Karpas-422 (cell line): ENCODE measurements at regions not wholly inside any gene's neighbourhood (a gene's known extent, or its start where the extent isn't known, plus 50 kb on each side); places are given as distances from the start of the nearest gene placed in this dataset.

Source experiments
- DNase-seq: peaks from one replicate; pipeline ENCODE4 v3.0.0-alpha.2; 2015
- H2AFZ ChIP-seq: fragments of 200-600 bp; sonication (generic); 2 replicates; pipeline ENCODE4 v1.6.1; 2014; ENCODE audit warnings: antibody characterized with exemption, low read length, mixed read lengths
- H3K27ac ChIP-seq: fragments of 200-600 bp; sonication (generic); 2 replicates; pipeline ENCODE4 v1.5.1; 2014; ENCODE audit warnings: mild to moderate bottlenecking, low read length, moderate library complexity
- H3K27me3 ChIP-seq: fragments of 200-600 bp; sonication (generic); 2 replicates; pipeline ENCODE4 v1.6.1; 2014; ENCODE audit warnings: low read length, mixed read lengths
- H3K36me3 ChIP-seq: fragments of 200-600 bp; sonication (generic); 2 replicates; pipeline ENCODE4 v1.6.1; 2014; ENCODE audit warnings: low read length, mixed read lengths; ENCODE audit not compliant: insufficient read depth
- H3K4me1 ChIP-seq: fragments of 200-600 bp; sonication (generic); 2 replicates; pipeline ENCODE4 v1.6.1; 2014; ENCODE audit warnings: mild to moderate bottlenecking, low read length, mixed read lengths
- H3K4me2 ChIP-seq: fragments of 200-600 bp; sonication (generic); 2 replicates; pipeline ENCODE4 v1.6.1; 2014; ENCODE audit warnings: low read length, low read depth, mild to moderate bottlenecking; ENCODE audit not compliant: poor library complexity, severe bottlenecking
- H3K4me3 ChIP-seq: fragments of 200-600 bp; sonication (generic); 2 replicates; pipeline ENCODE4 v1.5.1; 2014; ENCODE audit warnings: mild to moderate bottlenecking, antibody characterized with exemption, low read length, mixed read lengths
- H3K79me2 ChIP-seq: fragments of 200-600 bp; sonication (generic); 2 replicates; pipeline ENCODE4 v1.6.1; 2014; ENCODE audit warnings: mild to moderate bottlenecking, low read length, mixed read lengths
- H3K9ac ChIP-seq: fragments of 200-600 bp; sonication (generic); 2 replicates; pipeline ENCODE4 v1.6.0; 2014; ENCODE audit warnings: low read length
- H3K9me2 ChIP-seq: fragments of 200-600 bp; sonication (generic), shearing (Covaris generic); replicated peaks from 2 replicates; pipeline ENCODE4 v1.6.0; 2014; ENCODE audit warnings: mild to moderate bottlenecking, low read length, moderate library complexity; ENCODE audit not compliant: insufficient read depth
- H3K9me3 ChIP-seq: fragments of 300-700, 200-600 bp; sonication (generic); 2 replicates; pipeline ENCODE4 v1.6.1; 2014; ENCODE audit warnings: low read length, mixed read lengths
- H4K20me1 ChIP-seq: fragments of 200-600 bp; sonication (generic); 2 replicates; pipeline ENCODE4 v1.6.1; 2014; ENCODE audit warnings: mild to moderate bottlenecking, antibody characterized with exemption, low read length, low read depth; ENCODE audit not compliant: insufficient read depth

GRCh38 chr3:182693723-182694122, 99.6 kb upstream of the ATP11B start:
- no peaks in the 10 kb centered on the region for H3K79me2 ChIP-seq
- H3K27me3 ChIP-seq: no peaks in the 10 kb centered on the region

GRCh38 chr3:182696916-182697315, 96.4 kb upstream of the ATP11B start:
- H3K4me1 ChIP-seq: no peaks in the 10 kb centered on the region
- H3K27me3 ChIP-seq: no peaks in the 10 kb centered on the region
- H3K4me3 ChIP-seq: no peak overlapping the region
- H3K9me3 ChIP-seq: no peaks in the 10 kb centered on the region
- H3K36me3 ChIP-seq: no peaks in the 10 kb centered on the region
- H3K9me2 ChIP-seq: no peaks in the 10 kb centered on the region
- no peak overlapping the region for H3K4me2 ChIP-seq
- H4K20me1 ChIP-seq: no peaks in the 10 kb centered on the region
- DNase-seq: no peak
- no peak overlapping the region for H3K27ac ChIP-seq
- H2AFZ ChIP-seq: no peak overlapping the region
- H3K9ac ChIP-seq: no peak overlapping the region
- no peaks in the 10 kb centered on the region for H3K79me2 ChIP-seq

More at GRCh38 chr3:182693723-182694122, 99.6 kb upstream of the ATP11B start:
- no peak overlapping the region for H2AFZ ChIP-seq
- H3K9me3 ChIP-seq: no peaks in the 10 kb centered on the region
- no peaks in the 10 kb centered on the region for H4K20me1 ChIP-seq
- DNase-seq: no peak
- no peak overlapping the region for H3K27ac ChIP-seq
- H3K36me3 ChIP-seq: no peaks in the 10 kb centered on the region
- no peak overlapping the region for H3K9ac ChIP-seq
- no peak overlapping the region for H3K4me3 ChIP-seq
- no peak overlapping the region for H3K4me2 ChIP-seq
- H3K4me1 ChIP-seq: no peaks in the 10 kb centered on the region
- H3K9me2 ChIP-seq: no peaks in the 10 kb centered on the region

GRCh38 chr3:182697345-182697919, 95.9 kb upstream of the ATP11B start:
- DNase-seq: no peak
- Histone ChIP-seq H3K27ac (no peak overlapping the region), H3K4me3 (no peak overlapping the region), H3K36me3 (no peaks in the 10 kb centered on the region), H3K4me2 (no peak overlapping the region), H3K9me2 (no peaks in the 10 kb centered on the region), H3K27me3 (no peaks in the 10 kb centered on the region), H3K79me2 (no peaks in the 10 kb centered on the region), H4K20me1 (no peaks in the 10 kb centered on the region), H3K9me3 (no peaks in the 10 kb centered on the region), H3K4me1 (no peaks in the 10 kb centered on the region), H2AFZ (no peak overlapping the region), H3K9ac (no peak overlapping the region)

GRCh38 chr3:182698078-182698477, 95.2 kb upstream of the ATP11B start:
- no peak for DNase-seq
- no peak overlapping the region for H3K9ac ChIP-seq
- H4K20me1 ChIP-seq: no peaks in the 10 kb centered on the region
- no peaks in the 10 kb centered on the region for H3K36me3 ChIP-seq
- no peaks in the 10 kb centered on the region for H3K4me1 ChIP-seq
- H2AFZ ChIP-seq: no peak overlapping the region
- no peaks in the 10 kb centered on the region for H3K9me3 ChIP-seq
- H3K27ac ChIP-seq: no peak overlapping the region
- H3K79me2 ChIP-seq: no peaks in the 10 kb centered on the region
- no peak overlapping the region for H3K4me3 ChIP-seq
- no peak overlapping the region for H3K4me2 ChIP-seq
- H3K27me3 ChIP-seq: no peaks in the 10 kb centered on the region
- H3K9me2 ChIP-seq: no peaks in the 10 kb centered on the region

GRCh38 chr3:182699550-182700170, 93.6 kb upstream of the ATP11B start:
- Histone ChIP-seq H3K4me1 (no peaks in the 10 kb centered on the region), H3K4me2 (no peak overlapping the region), H3K9me2 (no peaks in the 10 kb centered on the region), H3K36me3 (no peaks in the 10 kb centered on the region), H3K27me3 (no peaks in the 10 kb centered on the region), H3K79me2 (no peaks in the 10 kb centered on the region), H3K9ac (no peak overlapping the region), H3K27ac (no peak overlapping the region), H3K9me3 (no peaks in the 10 kb centered on the region), H3K4me3 (no peak overlapping the region), H2AFZ (no peak overlapping the region), H4K20me1 (no peaks in the 10 kb centered on the region)
- no peak for DNase-seq

GRCh38 chr3:182702216-182702615, 91.1 kb upstream of the ATP11B start:
- Histone ChIP-seq H3K4me1 (no peaks in the 10 kb centered on the region), H4K20me1 (no peaks in the 10 kb centered on the region), H3K9ac (no peak overlapping the region), H2AFZ (no peak overlapping the region), H3K9me3 (no peaks in the 10 kb centered on the region), H3K79me2 (no peaks in the 10 kb centered on the region), H3K36me3 (no peaks in the 10 kb centered on the region), H3K4me2 (no peak overlapping the region), H3K4me3 (no peak overlapping the region), H3K9me2 (no peaks in the 10 kb centered on the region), H3K27me3 (no peaks in the 10 kb centered on the region), H3K27ac (no peak overlapping the region)
- DNase-seq: no peak

GRCh38 chr3:182703233-182703632, 90.1 kb upstream of the ATP11B start:
- H3K4me2 ChIP-seq: no peak overlapping the region
- H3K79me2 ChIP-seq: no peaks in the 10 kb centered on the region

GRCh38 chr3:182704926-182705325, 88.4 kb upstream of the ATP11B start:
- Histone ChIP-seq H4K20me1 (no peaks in the 10 kb centered on the region), H2AFZ (no peak overlapping the region), H3K27me3 (no peaks in the 10 kb centered on the region), H3K9me3 (no peaks in the 10 kb centered on the region), H3K9ac (no peak overlapping the region), H3K9me2 (no peaks in the 10 kb centered on the region), H3K36me3 (no peaks in the 10 kb centered on the region), H3K4me1 (no peaks in the 10 kb centered on the region), H3K79me2 (no peaks in the 10 kb centered on the region), H3K4me3 (no peak overlapping the region), H3K4me2 (no peak overlapping the region), H3K27ac (no peak overlapping the region)
- no peak for DNase-seq

More at GRCh38 chr3:182703233-182703632, 90.1 kb upstream of the ATP11B start:
- no peak overlapping the region for H3K9ac ChIP-seq
- DNase-seq: no peak
- H3K36me3 ChIP-seq: no peaks in the 10 kb centered on the region
- no peaks in the 10 kb centered on the region for H3K27me3 ChIP-seq
- H4K20me1 ChIP-seq: no peaks in the 10 kb centered on the region
- H2AFZ ChIP-seq: no peak overlapping the region
- H3K9me2 ChIP-seq: no peaks in the 10 kb centered on the region
- no peak overlapping the region for H3K4me3 ChIP-seq
- no peak overlapping the region for H3K27ac ChIP-seq
- H3K9me3 ChIP-seq: no peaks in the 10 kb centered on the region
- no peaks in the 10 kb centered on the region for H3K4me1 ChIP-seq
